Mammary epithelial cell (primary cell): ENCODE measurements at regions not wholly inside any gene's neighbourhood (a gene's known extent, or its start where the extent isn't known, plus 50 kb on each side); places are given as distances from the start of the nearest gene placed in this dataset.

Source experiments
- CTCF ChIP-seq, 2 donors: IDR thresholded peaks in 1 of 2; conservative IDR thresholded peaks in 1 of 2; 2 replicates each; pipeline ENCODE4 v1.5.1; 2011 to 2012; ENCODE audit warnings: inconsistent platforms in 2 of 2, low read length in 2 of 2, mild to moderate bottlenecking in 2 of 2, control low read depth in 1 of 2, low read depth in 1 of 2; ENCODE audit not compliant: insufficient read depth in 1 of 2; ENCODE audit errors: extremely low read depth in 1 of 2
- EZH2 ChIP-seq: IDR thresholded peaks from 2 replicates; pipeline ENCODE4 v1.6.1; 2012; ENCODE audit warnings: low read length, inconsistent platforms, borderline replicate concordance

GRCh38 chr1:221025956-221026355, 146.7 kb downstream of the HLX start:
- TF ChIP-seq CTCF (conservative IDR thresholded peaks at IDR 0.05 in 1 of 2, IDR thresholded peaks at IDR 0.05 in 1 of 2; ENCODE audit: extremely low read depth in 1 of 2, insufficient read depth in 1 of 2, low read depth in 1 of 2, low read length in 2 of 2) (no peak), EZH2 (no peak)
